ENCODE measurements at regions not wholly inside any gene's neighbourhood (a gene's known extent, or its start where the extent isn't known, plus 50 kb on each side); places are given as distances from the start of the nearest gene placed in this dataset.

- no peaks in the 10 kb centered on the region for H3K27me3 ChIP-seq (ENCODE audit: control insufficient read depth, insufficient read depth, low read length)
- H3K9ac ChIP-seq (ENCODE audit: low read length), result no peak overlapping the region
- peaks cover 8% of the 10 kb centered on the region for H3K4me1 ChIP-seq (ENCODE audit: control insufficient read depth, insufficient read depth, low read length)
- H3K9me3 ChIP-seq (ENCODE audit: control insufficient read depth, low read length), result no peaks in the 10 kb centered on the region
- no peaks in the 10 kb centered on the region for H3K36me3 ChIP-seq (ENCODE audit: control insufficient read depth, insufficient read depth, low read length)
- H3K4me3 ChIP-seq (ENCODE audit: low read length), result no peak overlapping the region
Measured at GRCh38 chr11:112363527-112363926, 102.9 kb upstream of the PLET1 start.

DNA sequence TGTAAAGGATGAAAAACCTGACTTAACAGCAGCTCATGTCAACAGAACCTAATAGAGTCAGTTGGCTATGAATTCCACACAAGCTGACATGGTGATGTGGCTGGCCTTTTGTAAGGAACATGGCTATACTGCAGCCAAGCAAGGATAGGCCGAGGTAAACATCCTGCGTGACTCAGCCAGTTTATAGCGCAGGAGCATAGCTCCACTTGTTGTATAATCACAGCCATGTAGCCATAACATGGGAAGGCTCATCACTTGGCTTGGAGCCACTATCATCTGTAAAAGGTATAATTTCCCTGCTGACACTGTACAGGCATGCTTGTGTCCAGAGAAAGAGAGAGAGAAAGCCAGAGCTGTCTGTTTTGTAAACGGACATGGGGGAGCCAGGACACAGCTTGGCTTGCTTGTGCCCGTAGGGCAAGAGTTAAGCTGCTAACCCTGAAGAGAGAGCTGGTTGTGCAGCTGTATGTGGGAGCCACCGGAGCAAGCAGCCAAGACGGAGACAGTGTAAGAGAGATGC, 104.4 kb upstream of the PLET1 start:
- Histone ChIP-seq H3K4me3 (ENCODE audit: low read length) (no peak overlapping the region), H3K36me3 (ENCODE audit: control insufficient read depth, insufficient read depth, low read length) (no peaks in the 10 kb centered on the region), H3K9me3 (ENCODE audit: control insufficient read depth, low read length) (no peaks in the 10 kb centered on the region), H3K9ac (ENCODE audit: low read length) (no peak overlapping the region), H3K27me3 (ENCODE audit: control insufficient read depth, insufficient read depth, low read length) (no peaks in the 10 kb centered on the region), H3K4me1 (ENCODE audit: control insufficient read depth, insufficient read depth, low read length) (peaks cover 16% of the 10 kb centered on the region)

GRCh38 chr11:112366012-112366411, 105.4 kb upstream of the PLET1 start:
- Histone ChIP-seq H3K36me3 (ENCODE audit: control insufficient read depth, insufficient read depth, low read length) (no peaks in the 10 kb centered on the region), H3K4me3 (ENCODE audit: low read length) (no peak overlapping the region), H3K27me3 (ENCODE audit: control insufficient read depth, insufficient read depth, low read length) (no peaks in the 10 kb centered on the region), H3K4me1 (ENCODE audit: control insufficient read depth, insufficient read depth, low read length) (peaks cover 16% of the 10 kb centered on the region), H3K9me3 (ENCODE audit: control insufficient read depth, low read length) (no peaks in the 10 kb centered on the region), H3K9ac (ENCODE audit: low read length) (no peak overlapping the region)

GRCh38 chr11:112366777-112367176, 106.1 kb upstream of the PLET1 start:
- Histone ChIP-seq H3K36me3 (ENCODE audit: control insufficient read depth, insufficient read depth, low read length) (no peaks in the 10 kb centered on the region), H3K27me3 (ENCODE audit: control insufficient read depth, insufficient read depth, low read length) (no peaks in the 10 kb centered on the region), H3K9me3 (ENCODE audit: control insufficient read depth, low read length) (no peaks in the 10 kb centered on the region), H3K4me1 (ENCODE audit: control insufficient read depth, insufficient read depth, low read length) (peaks cover 16% of the 10 kb centered on the region), H3K4me3 (ENCODE audit: low read length) (no peak overlapping the region), H3K9ac (ENCODE audit: low read length) (no peak overlapping the region)

DNA sequence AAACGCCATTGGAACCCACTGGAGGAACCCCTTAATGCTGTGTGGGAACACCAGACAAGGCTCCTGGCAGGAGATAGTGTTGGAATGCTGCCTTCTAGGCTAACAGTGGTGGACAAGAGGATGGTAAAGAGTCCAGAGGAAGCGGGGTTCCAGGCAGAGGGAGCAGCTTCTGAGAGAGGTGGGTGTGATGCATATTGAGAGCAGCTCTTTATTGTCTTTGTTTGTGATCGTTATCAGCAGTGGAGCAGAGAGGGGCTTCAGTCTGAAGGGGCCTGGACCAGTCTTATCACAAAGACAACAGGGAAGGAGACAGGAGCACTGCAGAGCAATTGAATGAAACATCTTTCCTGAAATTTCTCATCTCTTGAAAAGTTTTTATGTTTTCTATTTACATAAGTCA, 106.8 kb upstream of the PLET1 start:
- Histone ChIP-seq H3K9ac (ENCODE audit: low read length) (no peak overlapping the region), H3K27me3 (ENCODE audit: control insufficient read depth, insufficient read depth, low read length) (no peaks in the 10 kb centered on the region), H3K36me3 (ENCODE audit: control insufficient read depth, insufficient read depth, low read length) (no peaks in the 10 kb centered on the region), H3K4me3 (ENCODE audit: low read length) (no peak overlapping the region), H3K9me3 (ENCODE audit: control insufficient read depth, low read length) (no peaks in the 10 kb centered on the region), H3K4me1 (ENCODE audit: control insufficient read depth, insufficient read depth, low read length) (peaks cover 16% of the 10 kb centered on the region)

DNA sequence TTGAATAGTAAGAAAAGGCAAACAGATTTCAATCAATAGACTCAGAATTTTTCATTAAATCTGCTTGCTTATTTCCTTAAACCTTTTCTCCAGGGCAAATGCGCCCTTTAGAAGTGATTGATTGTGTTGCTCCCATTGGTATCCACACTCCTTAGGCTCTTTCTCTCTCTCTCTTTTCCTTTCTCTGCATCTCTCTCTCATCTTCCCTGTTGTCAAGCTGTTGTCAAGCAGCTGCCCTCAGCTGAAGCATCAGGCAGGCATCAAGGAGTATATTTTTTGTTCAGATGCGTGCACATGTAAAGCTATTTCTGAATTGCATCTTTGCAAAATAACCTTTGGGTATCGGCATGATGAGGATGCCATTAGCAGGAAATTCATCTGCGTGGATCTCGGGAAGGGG, 107.2 kb upstream of the PLET1 start:
- no peak overlapping the region for H3K9ac ChIP-seq (ENCODE audit: low read length)

DNA sequence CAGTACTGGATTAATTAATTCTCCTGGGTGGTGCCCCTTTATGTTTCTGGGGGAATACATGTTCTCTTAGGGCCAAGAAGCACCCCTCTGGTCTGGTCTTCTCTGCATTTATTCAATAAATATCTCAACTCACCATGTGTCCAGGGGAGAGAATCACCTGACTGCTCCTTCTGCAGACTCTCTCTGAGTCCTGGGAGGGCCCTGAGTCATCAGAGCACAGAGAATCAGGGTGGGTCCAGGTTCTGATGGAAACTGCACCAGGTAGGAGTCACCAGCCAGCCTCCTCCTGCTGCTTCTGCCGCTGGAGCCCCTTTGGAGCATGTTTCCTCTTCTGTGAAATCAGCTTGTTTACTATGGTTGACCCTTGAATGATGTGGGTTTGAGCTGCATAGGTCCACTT, 107.7 kb upstream of the PLET1 start:
- H3K4me3 ChIP-seq (ENCODE audit: low read length), result no peak overlapping the region
- peaks cover 14% of the 10 kb centered on the region for H3K4me1 ChIP-seq (ENCODE audit: control insufficient read depth, insufficient read depth, low read length)
- no peaks in the 10 kb centered on the region for H3K36me3 ChIP-seq (ENCODE audit: control insufficient read depth, insufficient read depth, low read length)
- H3K9me3 ChIP-seq (ENCODE audit: control insufficient read depth, low read length), result no peaks in the 10 kb centered on the region
- H3K27me3 ChIP-seq (ENCODE audit: control insufficient read depth, insufficient read depth, low read length), result no peaks in the 10 kb centered on the region
- no peak overlapping the region for H3K9ac ChIP-seq (ENCODE audit: low read length)

More for the DNA sequence above, 107.2 kb upstream of the PLET1 start:
- Histone ChIP-seq H3K27me3 (ENCODE audit: control insufficient read depth, insufficient read depth, low read length) (no peaks in the 10 kb centered on the region), H3K9me3 (ENCODE audit: control insufficient read depth, low read length) (no peaks in the 10 kb centered on the region), H3K4me3 (ENCODE audit: low read length) (no peak overlapping the region), H3K4me1 (ENCODE audit: control insufficient read depth, insufficient read depth, low read length) (peaks cover 16% of the 10 kb centered on the region), H3K36me3 (ENCODE audit: control insufficient read depth, insufficient read depth, low read length) (no peaks in the 10 kb centered on the region)

DNA sequence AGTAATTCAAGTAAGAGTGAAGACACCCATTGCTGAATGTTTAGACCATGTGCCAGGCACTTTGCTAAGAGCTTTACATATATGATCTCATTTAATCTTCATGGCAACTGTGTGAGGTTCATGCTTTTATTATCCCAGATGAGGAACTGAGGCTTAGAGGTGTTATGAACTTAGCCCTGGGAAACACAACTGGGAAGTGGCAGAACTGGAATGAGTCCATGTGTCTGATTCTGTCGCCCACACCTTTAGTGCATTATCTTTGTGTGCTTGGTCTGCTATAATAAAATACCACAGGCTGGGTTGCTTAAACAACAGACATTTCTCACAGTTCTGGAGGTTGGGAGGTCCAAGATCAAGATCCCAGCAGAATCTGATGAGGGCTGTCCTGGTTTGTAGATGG, 108.7 kb upstream of the PLET1 start:
- Histone ChIP-seq H3K9ac (ENCODE audit: low read length) (no peak overlapping the region), H3K9me3 (ENCODE audit: control insufficient read depth, low read length) (no peaks in the 10 kb centered on the region), H3K36me3 (ENCODE audit: control insufficient read depth, insufficient read depth, low read length) (no peaks in the 10 kb centered on the region), H3K4me3 (ENCODE audit: low read length) (no peak overlapping the region), H3K27me3 (ENCODE audit: control insufficient read depth, insufficient read depth, low read length) (no peaks in the 10 kb centered on the region), H3K4me1 (ENCODE audit: control insufficient read depth, insufficient read depth, low read length) (peaks cover 8% of the 10 kb centered on the region)

- no peaks in the 10 kb centered on the region for H3K36me3 ChIP-seq (ENCODE audit: control insufficient read depth, insufficient read depth, low read length)
- no peak overlapping the region for H3K4me3 ChIP-seq (ENCODE audit: low read length)
- H3K9ac ChIP-seq (ENCODE audit: low read length), result no peak overlapping the region
- no peaks in the 10 kb centered on the region for H3K9me3 ChIP-seq (ENCODE audit: control insufficient read depth, low read length)
- peaks cover 8% of the 10 kb centered on the region for H3K4me1 ChIP-seq (ENCODE audit: control insufficient read depth, insufficient read depth, low read length)
- H3K27me3 ChIP-seq (ENCODE audit: control insufficient read depth, insufficient read depth, low read length), result no peaks in the 10 kb centered on the region
Measured at GRCh38 chr11:112369916-112370315, 109.3 kb upstream of the PLET1 start.

DNA sequence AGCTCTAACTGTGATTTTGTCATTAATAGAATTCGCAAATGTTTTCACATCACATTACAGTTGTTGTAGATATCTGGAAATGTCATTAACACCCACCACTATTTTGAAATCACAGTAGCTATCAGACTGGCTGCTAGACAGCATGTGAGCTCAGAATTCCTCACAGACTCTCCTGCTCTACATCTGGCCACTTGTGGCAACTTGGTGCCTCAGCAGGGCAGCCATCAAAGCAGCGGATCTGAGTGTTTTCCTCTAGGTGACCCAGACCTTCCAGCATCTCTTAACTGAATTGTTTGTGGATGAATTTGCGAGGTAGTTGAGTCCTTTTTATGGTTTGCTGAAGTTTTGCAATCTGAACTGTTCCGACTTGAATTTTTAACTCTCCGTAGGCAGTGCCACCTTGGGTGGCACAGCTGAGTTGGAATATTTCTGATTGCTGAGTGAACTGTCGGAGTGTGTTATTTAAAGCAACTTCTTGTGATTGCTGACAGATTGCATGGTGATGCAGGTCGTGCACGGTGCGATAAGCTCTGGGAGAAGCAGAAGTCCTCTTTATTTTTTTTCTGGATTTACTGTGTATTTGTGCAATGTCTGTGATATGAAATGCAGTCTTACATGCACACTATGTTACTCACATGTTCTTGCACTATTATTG, 114.0 kb upstream of the PLET1 start:
- peaks cover 2% of the 10 kb centered on the region for H3K4me1 ChIP-seq (ENCODE audit: control insufficient read depth, insufficient read depth, low read length)
- H3K4me3 ChIP-seq (ENCODE audit: low read length), result no peak overlapping the region
- H3K27me3 ChIP-seq (ENCODE audit: control insufficient read depth, insufficient read depth, low read length), result no peaks in the 10 kb centered on the region
- no peaks in the 10 kb centered on the region for H3K36me3 ChIP-seq (ENCODE audit: control insufficient read depth, insufficient read depth, low read length)
- no peaks in the 10 kb centered on the region for H3K9me3 ChIP-seq (ENCODE audit: control insufficient read depth, low read length)
- H3K9ac ChIP-seq (ENCODE audit: low read length), result no peak overlapping the region

- Histone ChIP-seq H3K4me3 (ENCODE audit: low read length) (no peak overlapping the region), H3K27me3 (ENCODE audit: control insufficient read depth, insufficient read depth, low read length) (no peaks in the 10 kb centered on the region), H3K4me1 (ENCODE audit: control insufficient read depth, insufficient read depth, low read length) (no peaks in the 10 kb centered on the region), H3K9me3 (ENCODE audit: control insufficient read depth, low read length) (no peaks in the 10 kb centered on the region), H3K9ac (ENCODE audit: low read length) (no peak overlapping the region), H3K36me3 (ENCODE audit: control insufficient read depth, insufficient read depth, low read length) (no peaks in the 10 kb centered on the region)
Measured at GRCh38 chr11:112377946-112378345, 117.3 kb upstream of the PLET1 start.

DNA sequence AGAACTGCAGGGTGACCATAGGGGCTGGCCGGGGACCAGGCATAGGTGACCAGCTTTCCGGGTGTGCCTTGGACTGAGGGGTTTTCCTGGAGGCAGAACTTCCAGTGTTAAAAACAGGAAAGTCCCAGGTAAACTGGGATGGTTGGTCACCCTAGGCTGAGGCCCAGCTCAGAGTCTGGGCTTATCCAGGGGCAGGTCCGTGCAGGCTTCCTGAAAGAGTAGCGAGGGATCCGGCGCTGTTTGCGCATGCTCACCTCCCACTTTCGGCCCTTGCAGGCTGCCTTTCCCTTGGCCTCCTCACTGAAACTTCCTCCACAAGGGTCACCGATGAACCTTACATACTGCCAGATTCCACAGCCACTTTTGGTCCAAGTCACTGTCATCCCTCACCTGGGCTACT, 119.8 kb upstream of the PLET1 start:
- Histone ChIP-seq H3K36me3 (ENCODE audit: control insufficient read depth, insufficient read depth, low read length) (no peaks in the 10 kb centered on the region), H3K4me3 (ENCODE audit: low read length) (no peak overlapping the region), H3K4me1 (ENCODE audit: control insufficient read depth, insufficient read depth, low read length) (no peaks in the 10 kb centered on the region)

DNA sequence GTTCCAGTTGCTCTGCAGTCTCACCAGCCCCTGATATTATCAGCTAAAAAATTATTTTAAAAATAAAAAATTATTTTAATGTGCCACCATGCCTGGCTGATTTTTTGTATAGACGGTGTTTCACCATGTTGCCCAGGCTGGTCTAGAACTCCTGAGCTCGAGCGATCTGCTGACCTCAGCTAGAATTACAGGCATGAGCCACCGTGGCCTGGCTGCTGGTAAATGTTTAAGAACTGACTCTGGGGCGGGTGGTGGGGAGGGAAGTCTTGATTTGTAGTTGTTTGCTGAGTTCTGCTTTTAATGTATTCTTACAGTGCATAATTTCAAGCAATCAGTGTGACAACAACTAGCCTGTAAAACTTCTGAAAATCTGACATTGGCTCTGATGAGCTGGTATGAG, 120.9 kb upstream of the PLET1 start:
- no peak overlapping the region for H3K4me3 ChIP-seq (ENCODE audit: low read length)
- H3K36me3 ChIP-seq (ENCODE audit: control insufficient read depth, insufficient read depth, low read length), result no peaks in the 10 kb centered on the region
- H3K27me3 ChIP-seq (ENCODE audit: control insufficient read depth, insufficient read depth, low read length), result no peaks in the 10 kb centered on the region
- H3K4me1 ChIP-seq (ENCODE audit: control insufficient read depth, insufficient read depth, low read length), result no peaks in the 10 kb centered on the region
- no peak overlapping the region for H3K9ac ChIP-seq (ENCODE audit: low read length)
- H3K9me3 ChIP-seq (ENCODE audit: control insufficient read depth, low read length), result no peaks in the 10 kb centered on the region

More for the DNA sequence above, 119.8 kb upstream of the PLET1 start:
- Histone ChIP-seq H3K27me3 (ENCODE audit: control insufficient read depth, insufficient read depth, low read length) (no peaks in the 10 kb centered on the region), H3K9me3 (ENCODE audit: control insufficient read depth, low read length) (no peaks in the 10 kb centered on the region), H3K9ac (ENCODE audit: low read length) (no peak overlapping the region)

Data from mucosa of stomach (tissue), 1 donor.